Kidney (tissue), 13 donors: ENCODE measurements at regions not wholly inside any gene's neighbourhood (a gene's known extent, or its start where the extent isn't known, plus 50 kb on each side); places are given as distances from the start of the nearest gene placed in this dataset.

ENCODE experiments used
- DNase-seq, 5 donors: peaks; one replicate each; pipeline ENCODE4 v3.0.0-alpha.2; 2013 to 2020
- FAIRE-seq: peaks from 2 replicates; lab custom pipeline; 2012; peaks lifted over from hg19 to GRCh38; lab: Jason Lieb, UNC
- H3K27ac ChIP-seq, 2 donors: one replicate each; pipeline ENCODE4 v1.7.0; 2013; ENCODE audit warnings: low read depth in 2 of 2, low read length in 2 of 2, inconsistent platforms in 1 of 2
- H3K27me3 ChIP-seq: one replicate; pipeline ENCODE4 v1.7.1; 2013; ENCODE audit warnings: low read length, inconsistent platforms; ENCODE audit not compliant: control insufficient read depth, insufficient read depth
- H3K36me3 ChIP-seq, 3 donors: one replicate each; pipeline versions ENCODE4 v1.7.0 to v1.7.1; 2013; ENCODE audit warnings: low read length in 3 of 3, control low read depth in 1 of 3, inconsistent platforms in 1 of 3; ENCODE audit not compliant: insufficient read depth in 3 of 3, control insufficient read depth in 2 of 3
- H3K4me1 ChIP-seq, 3 donors: one replicate each; pipeline versions ENCODE4 v1.7.0 to v1.7.1; 2013; ENCODE audit warnings: low read length in 3 of 3, inconsistent platforms in 1 of 3, low read depth in 1 of 3; ENCODE audit not compliant: control insufficient read depth in 2 of 3, insufficient read depth in 2 of 3
- H3K4me3 ChIP-seq, 3 donors: one replicate each; pipeline versions ENCODE4 v1.7.0 to v1.8.1; 2013; ENCODE audit warnings: low read length in 3 of 3, control low read depth in 1 of 3, inconsistent platforms in 1 of 3
- H3K9ac ChIP-seq, 3 donors: one replicate each; pipeline versions ENCODE4 v1.7.0 to v1.7.1; 2013; ENCODE audit warnings: low read length in 3 of 3, control low read depth in 1 of 3, inconsistent platforms in 1 of 3
- H3K9me3 ChIP-seq, 3 donors: one replicate each; pipeline versions ENCODE4 v1.7.0 to v1.7.1; 2013; ENCODE audit warnings: low read length in 3 of 3, control low read depth in 1 of 3, inconsistent platforms in 1 of 3; ENCODE audit not compliant: control insufficient read depth in 2 of 3, insufficient read depth in 1 of 3
- CTCF ChIP-seq: IDR thresholded peaks from 3 replicates; pipeline ENCODE4 v1.5.1; 2012; ENCODE audit warnings: mild to moderate bottlenecking, moderate library complexity, borderline replicate concordance; ENCODE audit not compliant: insufficient read depth; ENCODE audit errors: extremely low read depth
- intact Hi-C: fragments of 100-400 bp; cut with DNase I; formaldehyde crosslinking; loops from one replicate; pipeline ENCODE4 v1.11.1; 2022
- donor health status: control.
- donor health status: control.
- donor health status: control.
- donor health status: control.
- donor health status: control.
- donor health status: DM: yes; HTN: yes; CAD: no.
- donor health status: Normal renal cell carcinoma (clear cell type).

GRCh38 chr6:82779041-82779440 lies 286.6 kb downstream of the UBE3D start:
- no peaks in the 10 kb centered on the region for H3K9me3 ChIP-seq
- no peak overlapping the region for H3K4me3 ChIP-seq
- intact Hi-C loops = no loop called here
- H3K4me1 ChIP-seq = no peaks in the 10 kb centered on the region
- TF ChIP-seq CTCF = no peak
- DNase-seq (no peak), FAIRE-seq (no peak)
- no peak overlapping the region for H3K9ac ChIP-seq
- no peak overlapping the region for H3K27ac ChIP-seq
- H3K36me3 ChIP-seq = no peaks in the 10 kb centered on the region
- no peaks in the 10 kb centered on the region for H3K27me3 ChIP-seq

GRCh38 chr6:82780334-82780733 lies 285.3 kb downstream of the UBE3D start:
- H3K9ac ChIP-seq = no peak overlapping the region
- H3K27me3 ChIP-seq = no peaks in the 10 kb centered on the region
- FAIRE-seq = no peak
- H3K36me3 ChIP-seq = no peaks in the 10 kb centered on the region
- intact Hi-C loops = no loop called here
- no peaks in the 10 kb centered on the region for H3K4me1 ChIP-seq
- no peaks in the 10 kb centered on the region for H3K9me3 ChIP-seq
- no peak overlapping the region for H3K4me3 ChIP-seq
- TF ChIP-seq CTCF = no peak
- no peak for DNase-seq
- no peak overlapping the region for H3K27ac ChIP-seq

GRCh38 chr6:82781620-82782204 lies 283.9 kb downstream of the UBE3D start:
- Histone ChIP-seq H3K9ac (no peak overlapping the region), H3K27ac (no peak overlapping the region), H3K9me3 (no peaks in the 10 kb centered on the region), H3K36me3 (no peaks in the 10 kb centered on the region), H3K4me1 (no peaks in the 10 kb centered on the region), H3K4me3 (no peak overlapping the region), H3K27me3 (no peaks in the 10 kb centered on the region)
- no peak for TF ChIP-seq CTCF
- FAIRE-seq (no peak), DNase-seq (no peak)
- intact Hi-C loops = no loop called here
